ENCODE measurements at regions not wholly inside any gene's neighbourhood (a gene's known extent, or its start where the extent isn't known, plus 50 kb on each side); places are given as distances from the start of the nearest gene placed in this dataset.

GRCh38 chr14:38794677-38795076 lies 308.4 kb downstream of the SEC23A start:
- Histone ChIP-seq H3K4me1 (no peaks in the 10 kb centered on the region), H3K9me3 (no peaks in the 10 kb centered on the region), H3K27ac (no peak overlapping the region), H3K36me3 (no peaks in the 10 kb centered on the region), H3K4me3 (no peak overlapping the region), H3K27me3 (no peaks in the 10 kb centered on the region)
- no peak for DNase-seq
- intact Hi-C loops (cut with DNase I): no loop called here
- TF ChIP-seq POLR2A (IDR thresholded peaks at IDR 0.05) (no peak), CTCF (IDR thresholded peaks at IDR 0.05) (no peak)

DNA sequence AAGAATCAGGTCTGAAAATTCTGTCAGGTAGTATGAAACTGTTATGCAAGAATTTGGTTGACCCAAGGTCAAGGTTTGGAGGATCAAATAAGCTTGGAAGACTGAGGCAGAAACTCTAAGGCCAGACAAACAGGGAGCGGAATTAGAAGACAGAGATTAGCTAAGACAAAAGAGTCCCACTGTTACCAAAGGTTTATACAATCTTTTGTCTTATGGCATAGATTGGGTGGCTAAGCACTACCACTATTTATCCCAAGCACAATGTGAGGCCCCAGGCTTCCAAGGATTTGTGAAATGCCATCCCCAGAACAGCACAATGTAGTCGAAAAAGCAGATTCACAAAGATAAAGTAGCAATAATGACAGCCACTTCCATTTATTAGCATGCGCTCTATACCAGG lies 311.2 kb downstream of the SEC23A start:
- WGBS, 2 donors: 81 to 82% methylated on average over 3 of the region's 3 CpGs
- no peak for TF ChIP-seq POLR2A (IDR thresholded peaks at IDR 0.05)
- no peak for TF ChIP-seq CTCF (IDR thresholded peaks at IDR 0.05)
- H3K27ac ChIP-seq: no peak overlapping the region
- no peaks in the 10 kb centered on the region for H3K36me3 ChIP-seq
- no peak overlapping the region for H3K4me3 ChIP-seq
- intact Hi-C loops (cut with DNase I): no loop called here
- no peaks in the 10 kb centered on the region for H3K27me3 ChIP-seq
- no peak for DNase-seq
- no peaks in the 10 kb centered on the region for H3K4me1 ChIP-seq
- H3K9me3 ChIP-seq: no peaks in the 10 kb centered on the region

- DNase-seq: no peak
- no peak for TF ChIP-seq POLR2A (IDR thresholded peaks at IDR 0.05)
- no peak for TF ChIP-seq CTCF (IDR thresholded peaks at IDR 0.05)
- WGBS, 2 donors: 42 to 44% methylated on average over 3 of the region's 3 CpGs
- H3K36me3 ChIP-seq: no peaks in the 10 kb centered on the region
- intact Hi-C loops (cut with DNase I): no loop called here
- H3K27ac ChIP-seq: no peak overlapping the region
- no peaks in the 10 kb centered on the region for H3K9me3 ChIP-seq
- H3K27me3 ChIP-seq: no peaks in the 10 kb centered on the region
- H3K4me3 ChIP-seq: no peak overlapping the region
- H3K4me1 ChIP-seq: no peaks in the 10 kb centered on the region
These were observed 312.1 kb downstream of the SEC23A start for GRCh38 chr14:38790916-38791315.

DNA sequence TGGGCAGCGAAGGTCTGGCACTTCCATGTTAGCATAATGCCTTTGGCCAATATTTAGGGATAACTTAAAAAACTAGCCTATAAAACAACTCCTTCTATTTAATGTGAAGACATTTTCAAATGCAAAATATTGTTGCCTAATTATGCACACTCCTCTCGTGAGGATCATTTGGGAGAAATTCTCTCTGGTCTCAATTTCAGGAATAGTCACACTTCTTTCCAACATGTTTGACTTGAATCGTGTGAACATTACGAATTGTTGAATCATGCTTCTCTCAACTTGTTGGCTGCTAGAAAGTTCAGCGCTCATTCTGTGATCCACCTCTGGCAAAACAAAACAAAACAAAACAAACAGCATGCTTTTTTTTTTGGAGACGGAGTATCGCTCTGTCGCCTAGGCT lies 313.2 kb downstream of the SEC23A start:
- Histone ChIP-seq H3K4me1 (no peaks in the 10 kb centered on the region), H3K36me3 (no peaks in the 10 kb centered on the region), H3K27me3 (no peaks in the 10 kb centered on the region), H3K9me3 (no peaks in the 10 kb centered on the region), H3K4me3 (no peak overlapping the region), H3K27ac (no peak overlapping the region)
- DNase-seq: no peak
- 79 to 86% methylated on average over 8 of the region's 8 CpGs for WGBS, 2 donors
- TF ChIP-seq POLR2A (IDR thresholded peaks at IDR 0.05) (no peak), CTCF (IDR thresholded peaks at IDR 0.05) (no peak)
- intact Hi-C loops (cut with DNase I): no loop called here

DNA sequence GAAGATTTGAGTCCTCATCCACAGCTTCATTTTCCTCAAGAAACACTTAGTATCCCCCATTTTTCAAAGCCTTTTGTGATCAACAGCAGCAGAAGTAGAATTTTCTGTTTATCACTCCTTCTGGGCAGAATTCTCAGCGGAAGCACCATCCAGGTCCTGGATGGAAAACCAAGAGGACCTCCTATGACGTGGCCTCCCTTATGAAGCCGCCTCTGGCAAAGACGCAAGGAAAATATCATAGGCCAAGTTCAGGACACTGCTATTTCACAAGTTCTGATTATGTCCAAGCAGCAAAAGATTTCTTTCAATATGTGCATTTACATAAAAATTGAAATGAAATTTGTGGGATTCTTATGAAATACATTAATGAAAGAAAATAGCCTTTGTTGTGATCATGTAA lies 315.0 kb downstream of the SEC23A start:
- TF ChIP-seq POLR2A (IDR thresholded peaks at IDR 0.05) (no peak), CTCF (IDR thresholded peaks at IDR 0.05) (no peak)
- WGBS, 2 donors: 91 to 98% methylated on average over 4 of the region's 4 CpGs
- Histone ChIP-seq H3K9me3 (no peaks in the 10 kb centered on the region), H3K27me3 (no peaks in the 10 kb centered on the region), H3K4me1 (no peaks in the 10 kb centered on the region), H3K36me3 (no peaks in the 10 kb centered on the region), H3K4me3 (no peak overlapping the region), H3K27ac (no peak overlapping the region)
- no peak for DNase-seq
- intact Hi-C loops (cut with DNase I): no loop called here
